G401 (cell line): ENCODE measurements at regions not wholly inside any gene's neighbourhood (a gene's known extent, or its start where the extent isn't known, plus 50 kb on each side); places are given as distances from the start of the nearest gene placed in this dataset.

ENCODE experiments used
- DNase-seq: peaks from one replicate; pipeline ENCODE4 v3.0.0-alpha.2; 2015; ENCODE audit warnings: low spot score
- in situ Hi-C: cut with HindIII; loops from 2 replicates; pipeline ENCODE4 v1.10.0; 2016; ENCODE audit warnings: low sequenced_read_pairs, mixed read lengths

- in situ Hi-C loops: no loop called here
Measured at GRCh38 chr4:181606300-181606699, 636.9 kb upstream of the TENM3 start.

GRCh38 chr4:181608181-181608580, 635.0 kb upstream of the TENM3 start:
- in situ Hi-C loops: no loop called here
- DNase-seq: peak; percentile 27

More at GRCh38 chr4:181606300-181606699, 636.9 kb upstream of the TENM3 start:
- no peak for DNase-seq

- DNase-seq: no peak
- in situ Hi-C loops: no loop called here
Measured at GRCh38 chr4:181611033-181611711, 632.0 kb upstream of the TENM3 start.

- in situ Hi-C loops: no loop called here
- no peak for DNase-seq
Measured at GRCh38 chr4:181611946-181612600, 631.1 kb upstream of the TENM3 start.

- in situ Hi-C loops: no loop called here
- no peak for DNase-seq
Measured at GRCh38 chr4:181613200-181613599, 630.0 kb upstream of the TENM3 start.

- DNase-seq: no peak
- in situ Hi-C loops: no loop called here
Measured at GRCh38 chr4:181618038-181618618, 625.1 kb upstream of the TENM3 start.

- DNase-seq: no peak
- in situ Hi-C loops: no loop called here
Measured at GRCh38 chr4:181618896-181619295, 624.3 kb upstream of the TENM3 start.

GRCh38 chr4:181619651-181620050, 623.6 kb upstream of the TENM3 start:
- DNase-seq: no peak
- in situ Hi-C loops: no loop called here

- no peak for DNase-seq
- in situ Hi-C loops: no loop called here
Measured at GRCh38 chr4:181637186-181638105, 605.8 kb upstream of the TENM3 start.

GRCh38 chr4:181643466-181643865, 599.7 kb upstream of the TENM3 start:
- DNase-seq: no peak
- in situ Hi-C loops: no loop called here

- in situ Hi-C loops: no loop called here
Measured at GRCh38 chr4:181645489-181645888, 597.7 kb upstream of the TENM3 start.

GRCh38 chr4:181646864-181647263, 596.3 kb upstream of the TENM3 start:
- in situ Hi-C loops: no loop called here
- DNase-seq: no peak

More at GRCh38 chr4:181645489-181645888, 597.7 kb upstream of the TENM3 start:
- no peak for DNase-seq

- in situ Hi-C loops: no loop called here
- no peak for DNase-seq
Measured at GRCh38 chr4:181647396-181648147, 595.6 kb upstream of the TENM3 start.

GRCh38 chr4:181650033-181650825, 593.0 kb upstream of the TENM3 start:
- DNase-seq: no peak
- in situ Hi-C loops: no loop called here

- in situ Hi-C loops: no loop called here
Measured at GRCh38 chr4:181656748-181657147, 586.5 kb upstream of the TENM3 start.

GRCh38 chr4:181659202-181659601, 584.0 kb upstream of the TENM3 start:
- no peak for DNase-seq
- in situ Hi-C loops: no loop called here

More at GRCh38 chr4:181656748-181657147, 586.5 kb upstream of the TENM3 start:
- DNase-seq: no peak

- no peak for DNase-seq
- in situ Hi-C loops: no loop called here
Measured at GRCh38 chr4:181659876-181660275, 583.3 kb upstream of the TENM3 start.

GRCh38 chr4:181661090-181661489, 582.1 kb upstream of the TENM3 start:
- no peak for DNase-seq
- in situ Hi-C loops: no loop called here
